ENCODE measurements at regions not wholly inside any gene's neighbourhood (a gene's known extent, or its start where the extent isn't known, plus 50 kb on each side); places are given as distances from the start of the nearest gene placed in this dataset.

DNA sequence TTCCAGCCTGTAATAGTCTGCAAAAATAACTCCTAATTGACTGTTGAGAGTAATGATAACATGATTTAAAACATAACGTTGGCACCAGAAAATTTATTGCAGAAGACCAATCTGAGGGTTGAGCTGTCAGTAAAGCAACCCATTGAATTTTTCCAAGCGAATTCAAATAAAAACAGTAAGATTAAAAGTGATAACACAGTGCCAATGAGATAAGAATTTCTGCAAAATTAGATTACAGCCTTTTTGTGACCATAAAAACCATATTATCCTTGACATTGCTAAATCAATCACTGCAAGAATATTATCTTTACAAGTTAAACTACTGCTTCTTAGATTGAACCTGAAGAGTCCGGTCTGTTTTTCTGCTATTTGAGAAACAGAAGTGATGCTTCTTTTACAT, 341.4 kb downstream of the CDH11 start:
- no peaks in the 10 kb centered on the region for H3K27me3 Mint-ChIP-seq
- DNase-seq (no peak), ATAC-seq (replicated peaks) (no peak)
- no peak overlapping the region for H3K27ac Mint-ChIP-seq
- no peaks in the 10 kb centered on the region for H3K36me3 Mint-ChIP-seq
- H3K4me1 Mint-ChIP-seq, result no peaks in the 10 kb centered on the region
- peaks cover 0 to 2% of the 10 kb centered on the region in 2 donors for H3K9me3 Mint-ChIP-seq
- H3K4me3 Mint-ChIP-seq, result no peak overlapping the region

DNA sequence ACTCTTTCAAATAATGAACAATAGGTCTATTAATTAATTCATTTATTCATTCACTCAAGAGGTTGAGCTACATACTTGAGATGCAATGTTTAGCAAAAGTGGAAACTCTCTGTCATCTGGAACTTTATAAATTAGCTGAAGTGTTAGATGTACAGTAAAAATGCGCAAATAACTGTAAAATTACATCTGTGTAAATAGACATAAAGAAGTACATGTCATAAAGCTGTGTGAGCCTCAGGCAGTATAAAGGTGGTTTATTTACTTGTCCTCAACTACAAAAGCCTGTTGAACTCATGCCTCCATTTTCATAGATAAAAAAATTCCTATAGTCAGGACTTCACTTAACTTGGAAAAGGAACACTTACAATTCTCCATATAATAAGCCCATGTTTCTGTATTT, 343.1 kb downstream of the CDH11 start:
- Mint-ChIP-seq H3K27me3 (no peaks in the 10 kb centered on the region), H3K36me3 (no peaks in the 10 kb centered on the region), H3K4me1 (no peaks in the 10 kb centered on the region), H3K9me3 (peaks cover 0 to 4% of the 10 kb centered on the region in 2 donors), H3K27ac (no peak overlapping the region), H3K4me3 (no peak overlapping the region)
- ATAC-seq (replicated peaks) (no peak), DNase-seq (no peak)

- no peak for ATAC-seq (replicated peaks)
- H3K27ac Mint-ChIP-seq, result no peak overlapping the region
- no peaks in the 10 kb centered on the region for H3K36me3 Mint-ChIP-seq
- H3K4me3 Mint-ChIP-seq, result no peak overlapping the region
- peaks cover 0 to 3% of the 10 kb centered on the region in 2 donors for H3K9me3 Mint-ChIP-seq
- no peaks in the 10 kb centered on the region for H3K27me3 Mint-ChIP-seq
- no peak for DNase-seq
- no peaks in the 10 kb centered on the region for H3K4me1 Mint-ChIP-seq
Observed at GRCh38 chr16:64773638-64774037, 348.2 kb downstream of the CDH11 start.

- Mint-ChIP-seq H3K4me1 (no peaks in the 10 kb centered on the region), H3K27me3 (no peaks in the 10 kb centered on the region), H3K9me3 (peaks cover 0 to 3% of the 10 kb centered on the region in 2 donors), H3K36me3 (no peaks in the 10 kb centered on the region), H3K27ac (no peak overlapping the region), H3K4me3 (no peak overlapping the region)
- no peak for DNase-seq
- no peak for ATAC-seq (replicated peaks)
Observed at GRCh38 chr16:64773184-64773583, 348.7 kb downstream of the CDH11 start.

DNA sequence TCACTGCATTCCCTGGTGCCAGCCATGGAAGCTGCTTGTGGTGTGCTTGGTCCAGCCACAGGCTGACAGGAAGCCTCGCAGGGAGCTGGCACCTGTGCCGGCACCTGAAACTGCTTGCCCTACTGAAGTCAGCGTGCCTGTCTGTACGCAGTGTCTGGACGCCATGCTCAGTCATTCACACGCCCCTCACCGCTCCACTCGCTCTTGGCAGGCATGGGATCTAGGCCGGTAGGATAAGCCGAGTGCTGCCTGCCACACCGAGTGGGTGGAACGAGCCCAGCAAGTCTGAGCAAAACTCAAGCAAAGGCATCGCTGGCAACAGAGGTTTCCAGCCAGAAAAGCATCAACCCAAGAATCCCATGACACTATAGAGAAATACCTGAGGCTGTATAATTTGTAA, 350.6 kb downstream of the CDH11 start:
- no peak for DNase-seq
- no peaks in the 10 kb centered on the region for H3K27me3 Mint-ChIP-seq
- H3K4me1 Mint-ChIP-seq, result no peaks in the 10 kb centered on the region
- H3K4me3 Mint-ChIP-seq, result no peak overlapping the region
- H3K36me3 Mint-ChIP-seq, result no peaks in the 10 kb centered on the region
- no peak overlapping the region for H3K27ac Mint-ChIP-seq
- no peak for ATAC-seq (replicated peaks)
- peaks cover 3 to 4% of the 10 kb centered on the region in 2 donors for H3K9me3 Mint-ChIP-seq

DNA sequence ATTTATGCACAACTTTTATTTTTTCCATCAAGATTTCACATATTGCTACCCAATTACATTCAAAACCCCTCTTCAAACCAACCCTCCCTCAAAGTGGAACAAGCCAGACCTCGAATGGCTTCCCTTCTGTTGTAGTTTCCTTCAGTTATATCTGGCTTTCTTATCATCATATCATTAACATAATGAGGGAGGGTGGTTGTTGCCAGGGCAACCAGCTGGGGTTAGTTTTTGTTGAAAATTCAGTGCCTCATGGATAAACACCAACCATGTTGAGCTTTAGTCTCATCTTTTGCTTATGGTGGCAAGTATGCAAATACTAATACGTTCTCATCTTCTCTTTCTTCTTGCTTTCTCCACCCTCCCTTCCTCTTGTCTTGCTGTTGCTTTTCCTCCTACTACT, 359.7 kb downstream of the CDH11 start:
- DNase-seq, result no peak
- Mint-ChIP-seq H3K27me3 (no peaks in the 10 kb centered on the region), H3K4me1 (no peaks in the 10 kb centered on the region), H3K9me3 (peaks cover 2 to 21% of the 10 kb centered on the region in 2 donors), H3K4me3 (no peak overlapping the region), H3K27ac (no peak overlapping the region), H3K36me3 (no peaks in the 10 kb centered on the region)
- no peak for ATAC-seq (replicated peaks)

GRCh38 chr16:64754279-64754678, 367.6 kb downstream of the CDH11 start:
- H3K4me1 Mint-ChIP-seq, result no peaks in the 10 kb centered on the region
- H3K4me3 Mint-ChIP-seq, result no peak overlapping the region
- H3K27me3 Mint-ChIP-seq, result no peaks in the 10 kb centered on the region
- H3K9me3 Mint-ChIP-seq, result peaks cover 0 to 5% of the 10 kb centered on the region in 2 donors
- H3K36me3 Mint-ChIP-seq, result no peaks in the 10 kb centered on the region
- no peak for ATAC-seq (replicated peaks)
- DNase-seq, result no peak
- no peak overlapping the region for H3K27ac Mint-ChIP-seq

GRCh38 chr16:64751906-64752305, 370.0 kb downstream of the CDH11 start:
- no peak for ATAC-seq (replicated peaks)
- Mint-ChIP-seq H3K4me3 (no peak overlapping the region), H3K27me3 (no peaks in the 10 kb centered on the region), H3K9me3 (peaks cover 1 to 9% of the 10 kb centered on the region in 2 donors), H3K4me1 (no peaks in the 10 kb centered on the region), H3K27ac (no peak overlapping the region), H3K36me3 (no peaks in the 10 kb centered on the region)
- DNase-seq, result no peak

GRCh38 chr16:64749346-64749745, 372.5 kb downstream of the CDH11 start:
- H3K4me1 Mint-ChIP-seq, result no peaks in the 10 kb centered on the region
- H3K27ac Mint-ChIP-seq, result no peak overlapping the region
- peaks cover 1 to 4% of the 10 kb centered on the region in 2 donors for H3K9me3 Mint-ChIP-seq
- no peaks in the 10 kb centered on the region for H3K36me3 Mint-ChIP-seq
- DNase-seq, result no peak
- H3K27me3 Mint-ChIP-seq, result no peaks in the 10 kb centered on the region
- ATAC-seq (replicated peaks), result no peak
- no peak overlapping the region for H3K4me3 Mint-ChIP-seq

DNA sequence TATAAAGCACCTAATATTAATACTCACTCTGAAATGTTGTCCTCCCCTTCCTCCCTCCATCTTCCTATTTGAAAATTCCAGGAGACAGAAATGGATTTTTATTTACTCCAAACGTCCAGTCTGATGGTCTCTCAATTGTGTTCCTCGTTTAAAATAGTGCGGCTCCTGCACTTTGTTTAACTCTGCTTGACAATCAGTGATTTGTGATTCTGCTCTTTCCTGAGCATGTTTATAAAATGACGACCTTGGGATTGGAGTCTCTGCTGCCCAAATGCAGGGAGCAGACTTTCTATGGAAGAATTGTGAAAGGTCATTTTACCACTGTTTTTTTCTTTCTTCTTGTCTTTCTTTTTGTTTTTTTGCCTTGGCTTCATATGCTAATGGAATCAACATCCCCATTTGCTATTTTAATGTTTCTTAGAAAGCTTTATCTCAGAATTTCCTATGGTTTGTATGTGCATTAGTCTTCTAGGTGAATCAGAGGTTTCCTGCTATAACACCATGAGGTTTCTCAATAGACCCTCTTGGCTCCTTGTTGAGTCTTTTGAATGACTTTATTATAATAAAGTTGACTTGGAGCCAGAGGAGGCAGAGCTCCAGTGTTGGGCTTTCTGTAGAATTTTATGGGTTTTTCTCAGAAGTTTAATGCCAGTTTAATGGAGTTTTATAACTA, 376.5 kb downstream of the CDH11 start:
- H3K9me3 Mint-ChIP-seq, result peaks cover 1 to 4% of the 10 kb centered on the region in 2 donors
- DNase-seq (no peak), ATAC-seq (replicated peaks) (no peak)
- no peaks in the 10 kb centered on the region for H3K36me3 Mint-ChIP-seq
- no peak overlapping the region for H3K4me3 Mint-ChIP-seq
- H3K27me3 Mint-ChIP-seq, result no peaks in the 10 kb centered on the region
- no peak overlapping the region for H3K27ac Mint-ChIP-seq
- H3K4me1 Mint-ChIP-seq, result no peaks in the 10 kb centered on the region

- Mint-ChIP-seq H3K4me1 (no peaks in the 10 kb centered on the region), H3K9me3 (peaks cover 3 to 5% of the 10 kb centered on the region in 2 donors), H3K27me3 (no peaks in the 10 kb centered on the region), H3K27ac (no peak overlapping the region), H3K36me3 (no peaks in the 10 kb centered on the region), H3K4me3 (no peak overlapping the region)
- no peak for DNase-seq
- ATAC-seq (replicated peaks), result no peak
Observed at GRCh38 chr16:64742455-64743223, 379.2 kb downstream of the CDH11 start.

GRCh38 chr16:64740261-64740660, 381.6 kb downstream of the CDH11 start:
- DNase-seq (no peak), ATAC-seq (replicated peaks) (no peak)
- peaks cover 6 to 8% of the 10 kb centered on the region in 2 donors for H3K9me3 Mint-ChIP-seq
- H3K27me3 Mint-ChIP-seq, result no peaks in the 10 kb centered on the region
- H3K4me1 Mint-ChIP-seq, result no peaks in the 10 kb centered on the region
- no peaks in the 10 kb centered on the region for H3K36me3 Mint-ChIP-seq
- H3K27ac Mint-ChIP-seq, result no peak overlapping the region
- H3K4me3 Mint-ChIP-seq, result no peak overlapping the region

- Mint-ChIP-seq H3K27ac (no peak overlapping the region), H3K9me3 (peaks cover 6 to 9% of the 10 kb centered on the region in 2 donors), H3K27me3 (no peaks in the 10 kb centered on the region), H3K4me1 (no peaks in the 10 kb centered on the region), H3K36me3 (no peaks in the 10 kb centered on the region), H3K4me3 (no peak overlapping the region)
- ATAC-seq (replicated peaks), result no peak
- DNase-seq, result no peak
Observed at GRCh38 chr16:64738321-64738960, 383.4 kb downstream of the CDH11 start.

DNA sequence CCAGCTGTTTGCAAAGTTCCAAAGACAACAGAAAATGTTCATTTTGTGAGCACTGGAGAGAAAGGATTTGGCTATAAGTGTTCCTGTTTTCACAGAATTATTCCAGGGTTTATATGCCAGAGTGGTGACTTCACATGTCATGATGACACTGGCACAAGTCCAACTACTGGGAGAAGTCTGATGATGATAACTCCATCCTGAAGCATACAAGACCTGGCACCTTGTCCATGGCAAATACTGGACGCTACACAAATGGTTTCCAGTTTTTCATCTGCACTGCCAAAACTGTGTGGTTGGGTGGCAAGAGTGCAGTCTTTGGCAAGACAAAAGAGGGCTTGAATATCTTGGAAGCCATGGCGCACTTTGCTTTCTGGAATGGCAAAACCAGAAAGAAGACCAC, 385.0 kb downstream of the CDH11 start:
- Mint-ChIP-seq H3K27ac (no peak overlapping the region), H3K4me3 (no peak overlapping the region), H3K36me3 (no peaks in the 10 kb centered on the region), H3K27me3 (no peaks in the 10 kb centered on the region), H3K4me1 (no peaks in the 10 kb centered on the region), H3K9me3 (peaks cover 6 to 9% of the 10 kb centered on the region in 2 donors)
- DNase-seq, result no peak
- ATAC-seq (replicated peaks), result no peak

DNA sequence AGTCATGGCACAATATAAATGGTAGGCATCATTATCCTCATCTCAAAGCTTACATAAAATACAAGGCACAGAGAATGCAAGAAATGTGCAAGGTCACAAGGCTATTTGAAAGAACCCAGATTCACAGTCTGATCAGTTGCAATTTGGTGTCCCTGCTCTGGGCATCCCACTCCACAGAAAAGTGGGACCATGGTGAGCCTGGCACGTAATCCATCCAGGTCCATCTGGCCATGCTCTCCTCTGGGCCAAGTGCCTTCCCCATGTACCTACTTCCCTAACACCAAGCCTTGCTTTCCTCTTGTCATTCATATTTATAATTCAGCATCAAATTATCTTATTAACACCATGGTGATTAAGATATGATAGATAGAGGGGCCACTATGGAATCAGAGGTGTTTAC, 390.0 kb downstream of the CDH11 start:
- H3K27me3 Mint-ChIP-seq, result no peaks in the 10 kb centered on the region
- H3K27ac Mint-ChIP-seq, result no peak overlapping the region
- ATAC-seq (replicated peaks), result no peak
- DNase-seq, result no peak
- H3K36me3 Mint-ChIP-seq, result no peaks in the 10 kb centered on the region
- no peak overlapping the region for H3K4me3 Mint-ChIP-seq
- no peaks in the 10 kb centered on the region for H3K4me1 Mint-ChIP-seq
- peaks cover 5% of the 10 kb centered on the region in 2 donors for H3K9me3 Mint-ChIP-seq
